ENCODE measurements at regions not wholly inside any gene's neighbourhood (a gene's known extent, or its start where the extent isn't known, plus 50 kb on each side); places are given as distances from the start of the nearest gene placed in this dataset.

GRCh38 chr22:20656902-20657836 lies 116.7 kb upstream of the SERPIND1 start:
- no peaks in the 10 kb centered on the region for H3K4me1 Mint-ChIP-seq (ENCODE audit: low read depth)
- intact Hi-C loops (cut with micrococcal nuclease) = no loop called here
- ChIA-PET POLR2A (no interaction called here), CTCF (no interaction called here)
- H3K27ac Mint-ChIP-seq = no peak overlapping the region
- H3K4me3 Mint-ChIP-seq = no peak overlapping the region
- H3K9me3 Mint-ChIP-seq = no peaks in the 10 kb centered on the region
- no peaks in the 10 kb centered on the region for H3K36me3 Mint-ChIP-seq
- H3K27me3 Mint-ChIP-seq = peaks cover 16% of the 10 kb centered on the region
- no peak for DNase-seq

Measured in activated CD4-positive, alpha-beta memory T cell treated with anti-CD3 and anti-CD28 coated beads for 36 hours (primary cell).